Fibroblast of the aortic adventitia (primary cell): ENCODE measurements at regions not wholly inside any gene's neighbourhood (a gene's known extent, or its start where the extent isn't known, plus 50 kb on each side); places are given as distances from the start of the nearest gene placed in this dataset.
"Not testable (repeated sequence)": the region's sequence is repeated elsewhere in the genome, so short reads cannot be mapped to it uniquely, and the experiment has no call there.

Experiments used
- DNase-seq: peaks from one replicate; pipeline ENCODE4 v3.0.0-alpha.2; 2010; ENCODE audit warnings: low read depth
- H3K4me3 ChIP-seq: 2 replicates; pipeline ENCODE4 v1.5.1; 2011; ENCODE audit warnings: low read depth, mild to moderate bottlenecking, control low read depth, low read length, moderate library complexity
- TF ChIP-seq, protein P1 (sequence below): IDR thresholded peaks from 2 replicates; pipeline ENCODE4 v1.5.1; 2011; ENCODE audit warnings: mild to moderate bottlenecking, low read length, control low read depth, inconsistent platforms; ENCODE audit not compliant: insufficient read depth

DNA sequence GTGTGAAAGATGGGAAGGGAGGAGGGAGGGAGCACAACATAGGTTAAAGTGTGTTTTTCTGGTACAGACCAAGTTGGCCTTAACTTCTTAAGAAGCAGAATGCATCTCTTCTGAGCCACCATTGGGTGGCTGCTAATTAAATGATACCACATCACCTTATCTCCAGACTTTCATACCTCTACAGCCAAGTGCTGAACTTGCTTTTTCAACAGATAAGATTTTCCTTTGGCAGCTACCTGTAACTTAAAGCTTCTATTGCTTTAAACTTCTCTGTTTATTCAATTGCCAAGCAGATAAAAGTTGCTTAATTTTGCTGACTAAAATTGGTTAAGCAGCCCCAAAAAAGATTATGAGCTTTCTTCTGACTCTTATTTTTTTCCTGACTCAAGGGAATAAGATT is 292.4 kb upstream of the SGO1 start:
- no peak overlapping the region for H3K4me3 ChIP-seq
- no peak for DNase-seq
- TF ChIP-seq, protein P1, sequence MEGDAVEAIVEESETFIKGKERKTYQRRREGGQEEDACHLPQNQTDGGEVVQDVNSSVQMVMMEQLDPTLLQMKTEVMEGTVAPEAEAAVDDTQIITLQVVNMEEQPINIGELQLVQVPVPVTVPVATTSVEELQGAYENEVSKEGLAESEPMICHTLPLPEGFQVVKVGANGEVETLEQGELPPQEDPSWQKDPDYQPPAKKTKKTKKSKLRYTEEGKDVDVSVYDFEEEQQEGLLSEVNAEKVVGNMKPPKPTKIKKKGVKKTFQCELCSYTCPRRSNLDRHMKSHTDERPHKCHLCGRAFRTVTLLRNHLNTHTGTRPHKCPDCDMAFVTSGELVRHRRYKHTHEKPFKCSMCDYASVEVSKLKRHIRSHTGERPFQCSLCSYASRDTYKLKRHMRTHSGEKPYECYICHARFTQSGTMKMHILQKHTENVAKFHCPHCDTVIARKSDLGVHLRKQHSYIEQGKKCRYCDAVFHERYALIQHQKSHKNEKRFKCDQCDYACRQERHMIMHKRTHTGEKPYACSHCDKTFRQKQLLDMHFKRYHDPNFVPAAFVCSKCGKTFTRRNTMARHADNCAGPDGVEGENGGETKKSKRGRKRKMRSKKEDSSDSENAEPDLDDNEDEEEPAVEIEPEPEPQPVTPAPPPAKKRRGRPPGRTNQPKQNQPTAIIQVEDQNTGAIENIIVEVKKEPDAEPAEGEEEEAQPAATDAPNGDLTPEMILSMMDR = no peak

DNA sequence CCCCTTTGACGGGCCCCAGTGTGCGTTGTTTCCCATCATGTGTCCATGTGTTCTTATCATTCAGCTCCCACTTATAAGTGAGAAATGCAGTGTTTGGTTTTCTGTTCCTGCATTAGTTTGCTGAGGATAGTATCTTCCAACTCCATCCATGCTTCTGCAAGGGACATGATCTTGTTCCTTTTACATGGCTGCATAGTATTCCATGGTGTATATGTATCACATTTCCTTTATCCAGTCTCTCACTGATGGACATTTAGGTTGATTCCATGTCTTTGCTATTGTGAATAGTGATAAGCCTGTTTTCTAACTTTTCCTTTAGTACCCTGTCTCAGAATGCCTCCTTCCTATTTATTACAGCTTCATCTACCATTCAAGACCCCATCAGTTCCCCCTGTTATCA is 278.2 kb upstream of the SGO1 start:
- H3K4me3 ChIP-seq, DNase-seq: not testable (repeated sequence)

DNA sequence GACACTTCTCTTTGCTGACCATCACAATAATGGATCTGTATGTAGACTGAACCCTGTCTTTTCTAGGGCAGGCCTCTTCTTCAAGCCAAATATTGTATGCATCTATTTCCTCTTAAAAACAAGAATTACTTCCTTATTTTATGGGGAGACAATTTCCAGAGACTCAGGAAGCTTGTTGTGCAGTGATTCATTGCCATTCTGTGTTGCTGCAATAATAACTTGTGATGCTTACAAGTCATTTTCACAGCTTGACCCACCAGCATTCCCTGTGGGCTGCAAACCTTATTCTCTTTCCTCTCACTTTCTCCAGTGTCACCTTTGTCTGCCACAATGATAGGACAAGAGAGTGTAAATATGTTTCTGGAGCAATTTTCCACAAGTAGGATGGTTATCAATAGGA is 276.7 kb upstream of the SGO1 start:
- TF ChIP-seq, protein P1 = no peak
- H3K4me3 ChIP-seq = no peak overlapping the region
- DNase-seq = no peak

DNA sequence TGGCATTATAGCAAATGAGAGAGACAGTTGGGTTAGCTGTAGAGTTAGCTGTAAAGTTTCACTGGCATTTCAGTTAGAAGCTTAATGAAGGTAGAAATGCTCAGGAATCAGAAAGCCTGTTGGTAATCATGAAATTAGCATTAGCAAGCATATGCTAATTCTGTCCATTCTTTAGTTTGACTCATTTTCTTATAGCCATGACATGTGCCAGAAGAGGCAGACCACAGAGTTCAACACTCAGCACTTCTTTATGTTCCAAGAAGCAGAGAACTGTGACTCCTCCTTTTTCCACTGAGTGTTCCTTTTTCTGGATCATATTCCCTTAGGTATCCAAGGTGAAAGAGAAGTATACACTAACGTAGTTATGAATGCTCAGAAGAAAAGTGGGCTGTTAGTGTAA is 276.2 kb upstream of the SGO1 start:
- no peak overlapping the region for H3K4me3 ChIP-seq
- TF ChIP-seq, protein P1 = no peak
- no peak for DNase-seq

DNA sequence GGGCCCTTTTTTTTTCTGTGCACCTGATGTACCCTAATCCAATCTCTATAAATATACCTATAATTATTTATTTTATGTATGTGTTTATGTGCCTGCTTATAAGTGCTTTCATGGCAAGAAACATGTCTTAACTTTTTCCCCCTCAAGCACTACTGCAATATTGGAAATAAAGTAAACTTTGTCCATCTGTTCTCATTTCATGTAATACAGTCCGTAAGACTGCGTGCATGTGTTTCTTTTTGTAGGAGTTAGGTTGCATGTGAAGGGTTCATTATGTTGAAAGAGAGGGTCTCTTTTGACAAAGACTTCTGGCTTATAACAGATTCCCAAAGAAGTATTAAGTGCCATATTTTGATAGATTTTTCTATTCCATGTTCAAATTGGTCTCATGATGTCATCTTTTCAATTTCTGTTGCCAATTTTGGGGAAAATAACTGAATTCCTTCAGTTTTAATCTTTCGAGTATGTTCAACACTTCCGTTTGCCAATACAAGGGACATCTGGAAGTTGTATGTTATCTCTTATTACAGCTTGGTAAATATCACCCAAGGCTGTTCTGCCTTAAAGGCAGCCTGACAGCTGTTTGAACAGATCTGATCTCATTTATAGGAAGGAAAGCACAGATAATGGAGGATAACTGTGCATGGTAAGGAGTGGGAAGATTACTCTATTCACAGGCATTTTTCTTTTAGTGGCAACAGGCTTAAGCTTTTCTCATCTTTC is 273.1 kb upstream of the SGO1 start:
- TF ChIP-seq, protein P1 = no peak
- H3K4me3 ChIP-seq = no peak overlapping the region
- peak; percentile 3 for DNase-seq

DNA sequence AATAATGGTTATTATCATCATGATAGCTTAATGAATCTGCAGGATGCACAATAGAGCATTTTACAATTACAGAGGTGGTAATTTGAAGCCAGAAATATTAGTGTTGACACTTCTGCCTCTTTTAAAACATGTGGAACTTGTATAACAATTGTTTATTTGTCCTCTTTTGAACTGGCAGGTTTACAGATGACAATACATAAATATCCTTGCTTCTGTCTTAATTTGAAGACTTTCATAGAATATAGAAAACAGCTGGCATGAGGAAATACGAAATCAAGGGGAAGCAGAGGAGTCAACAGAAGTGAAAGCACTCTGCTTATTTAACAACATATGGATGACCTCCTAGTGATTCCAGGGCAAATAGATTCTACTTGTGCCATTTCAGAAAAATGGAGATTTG is 270.5 kb upstream of the SGO1 start:
- TF ChIP-seq, protein P1 = no peak
- DNase-seq = no peak
- H3K4me3 ChIP-seq = no peak overlapping the region

DNA sequence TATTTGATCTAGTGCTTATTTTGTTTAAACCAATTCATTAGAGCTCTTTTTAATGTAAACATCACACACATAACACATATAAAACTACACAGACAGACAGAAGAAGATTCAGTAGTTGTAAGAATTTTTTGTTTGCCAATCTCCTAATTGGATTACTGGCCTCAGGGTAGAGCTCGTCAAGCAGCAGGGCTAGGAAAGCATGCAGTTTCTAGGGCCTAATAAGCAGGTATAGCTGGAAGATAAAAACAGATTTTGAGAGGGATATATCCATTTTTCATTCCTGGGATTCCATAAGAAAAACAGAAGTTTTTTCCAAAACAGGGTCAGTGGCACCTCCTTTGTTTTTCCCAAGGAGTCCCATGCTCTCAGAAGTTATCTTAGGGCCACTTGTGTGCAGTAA is 265.2 kb upstream of the SGO1 start:
- TF ChIP-seq, protein P1 = no peak
- no peak overlapping the region for H3K4me3 ChIP-seq
- no peak for DNase-seq
